Astrocyte of the spinal cord (primary cell): ENCODE measurements at regions not wholly inside any gene's neighbourhood (a gene's known extent, or its start where the extent isn't known, plus 50 kb on each side); places are given as distances from the start of the nearest gene placed in this dataset.

Experiments used
- DNase-seq: peaks from one replicate; pipeline ENCODE4 v3.0.0; 2011; ENCODE audit warnings: low read depth, low spot score
- H3K4me3 ChIP-seq: 2 replicates; pipeline ENCODE4 v1.5.1; 2011; ENCODE audit warnings: low read depth, mild to moderate bottlenecking, low read length, moderate library complexity
- CTCF ChIP-seq: IDR thresholded peaks from 2 replicates; pipeline ENCODE4 v1.5.1; 2012; ENCODE audit warnings: low read depth, mild to moderate bottlenecking, low read length, inconsistent platforms
- in situ Hi-C: cut with HindIII; loops from 2 replicates; pipeline ENCODE4 v1.10.0; 2017; ENCODE audit warnings: low sequenced_read_pairs

GRCh38 chr14:55864890-55865655 lies 253.1 kb upstream of the PELI2 start:
- H3K4me3 ChIP-seq = no peak overlapping the region
- DNase-seq = no peak
- peak; percentile 14 for TF ChIP-seq CTCF
- in situ Hi-C loops = no loop called here

DNA sequence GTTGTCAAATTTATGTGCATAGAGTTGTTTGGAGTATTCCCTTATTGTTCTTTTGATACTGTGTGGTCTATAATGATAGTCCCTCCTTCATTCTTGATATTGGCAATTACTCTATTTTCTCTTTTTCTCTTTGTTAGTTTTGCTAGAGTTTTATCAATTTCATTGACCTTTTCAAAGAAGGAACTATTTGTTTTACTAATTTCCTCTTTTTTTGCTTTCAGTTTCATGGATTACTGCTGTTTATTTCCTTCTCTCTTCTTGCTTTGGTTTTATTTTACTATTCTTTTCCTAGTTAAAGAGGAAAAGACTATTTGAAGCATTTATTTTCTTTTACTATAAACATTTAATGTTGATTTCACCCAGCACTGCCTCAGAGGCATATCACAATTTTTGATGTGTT lies 250.9 kb upstream of the PELI2 start:
- TF ChIP-seq CTCF = no peak
- in situ Hi-C loops = no loop called here
- DNase-seq = no peak
- no peak overlapping the region for H3K4me3 ChIP-seq

GRCh38 chr14:55867719-55868118 lies 250.5 kb upstream of the PELI2 start:
- in situ Hi-C loops = no loop called here
- no peak for DNase-seq
- H3K4me3 ChIP-seq = no peak overlapping the region
- TF ChIP-seq CTCF = no peak

GRCh38 chr14:55869397-55870049 lies 248.7 kb upstream of the PELI2 start:
- in situ Hi-C loops = no loop called here
- TF ChIP-seq CTCF = no peak
- H3K4me3 ChIP-seq = no peak overlapping the region
- DNase-seq = no peak

GRCh38 chr14:55873169-55873568 lies 245.0 kb upstream of the PELI2 start:
- no peak overlapping the region for H3K4me3 ChIP-seq
- no peak for DNase-seq
- TF ChIP-seq CTCF = no peak
- in situ Hi-C loops = no loop called here

- in situ Hi-C loops = no loop called here
- no peak overlapping the region for H3K4me3 ChIP-seq
- no peak for TF ChIP-seq CTCF
- no peak for DNase-seq
Observed at GRCh38 chr14:55874785-55875184, 243.4 kb upstream of the PELI2 start.
